Stomach (tissue), 8 donors: ENCODE measurements at regions not wholly inside any gene's neighbourhood (a gene's known extent, or its start where the extent isn't known, plus 50 kb on each side); places are given as distances from the start of the nearest gene placed in this dataset.
A peak's percentile ranks its signal among the peaks of the same experiment; 100 is the strongest.

ENCODE experiments used
- DNase-seq, 2 donors: peaks; one replicate each; pipeline versions ENCODE4 v3.0.0 to v3.0.0-alpha.2; 2013 to 2019
- H3K27ac ChIP-seq, 5 donors: fragments of 200-600 bp in 4 of 5; sonication (generic) in 4 of 5; one replicate each; pipeline ENCODE4 v1.5.1; 2013 to 2019; ENCODE audit warnings: mild to moderate bottlenecking in 1 of 5, moderate library complexity in 1 of 5
- H3K27me3 ChIP-seq, 3 donors: fragments of 200-600 bp; sonication (generic); one replicate each; pipeline ENCODE4 v1.5.1; 2017 to 2019; ENCODE audit warnings: mixed run types in 1 of 3
- H3K36me3 ChIP-seq, 4 donors: fragments of 200-600 bp; sonication (generic); 1 replicate in 3 of 4; 2 replicates in 1 of 4; pipeline ENCODE4 v1.5.1; 2016 to 2019
- H3K4me1 ChIP-seq, 4 donors: fragments of 200-600 bp; sonication (generic); one replicate each; pipeline ENCODE4 v1.5.1; 2016 to 2019
- H3K4me3 ChIP-seq, 4 donors: fragments of 200-600 bp; sonication (generic) in 3 of 4; one replicate each; pipeline ENCODE4 v1.5.1; 2016 to 2019; ENCODE audit warnings: mild to moderate bottlenecking in 1 of 4
- H3K9me3 ChIP-seq, 4 donors: fragments of 200-600 bp; sonication (generic); one replicate each; pipeline ENCODE4 v1.5.1; 2016 to 2019
- CTCF ChIP-seq, 7 experiments: fragments of 450-650 bp in 4 of 7; fragments of 200-600 bp in 3 of 7; sonication (generic) in 3 of 7; IDR thresholded peaks; one replicate each; pipeline ENCODE4 v1.5.1; 2016 to 2019; ENCODE audit warnings: antibody characterized with exemption in 7 of 7, control low read depth in 2 of 7, mild to moderate bottlenecking in 1 of 7
- EP300 ChIP-seq: sonication (generic); formaldehyde crosslinking; IDR thresholded peaks from one replicate; pipeline ENCODE4 v1.6.1; 2017; ENCODE audit warnings: antibody characterized with exemption
- POLR2A ChIP-seq, 4 donors: fragments of 450-650 bp; IDR thresholded peaks; one replicate each; pipeline ENCODE4 v1.6.1; 2016; ENCODE audit warnings: antibody characterized with exemption in 4 of 4, control low read depth in 2 of 4, mild to moderate bottlenecking in 1 of 4, moderate library complexity in 1 of 4
- POLR2AphosphoS5 ChIP-seq, 3 donors: sonication (generic); formaldehyde crosslinking; IDR thresholded peaks; one replicate each; pipeline ENCODE4 v1.6.1; 2016; ENCODE audit warnings: antibody characterized with exemption in 3 of 3
- WGBS, 5 donors: extraction: QIAGEN DNeasy Blood & Tissue Kit in 3 of 5; methylation state at CpG; one replicate each; pipeline versions ENCODE4 v1.1.5 to v1.1.7; 2013 to 2018; 5-methylcytosine and 5-hydroxymethylcytosine counted together
- intact Hi-C: fragments of 100-400 bp; cut with DNase I; formaldehyde crosslinking; loops from one replicate; pipeline ENCODE4 v1.15.1; 2023; ENCODE audit warnings: low total_unique reads
- donor health status: healthy with polysubstance abuse.
- donor health status: Bipolar disorder and iron deficiency.
- donor health status: healthy.

- H3K27ac ChIP-seq: peak overlapping the region in 3 of 5 donors; percentile 51 to 75 (median 51)
- intact Hi-C loops: no loop called here
- DNase-seq: no peak
- TF ChIP-seq CTCF (IDR thresholded peaks at IDR 0.05) (no peak), POLR2AphosphoS5 (IDR thresholded peaks at IDR 0.05) (peak in 2 of 3 donors; percentile 30 to 51)
- H3K4me1 ChIP-seq: peaks cover 0 to 21% (median 16%) of the 10 kb centered on the region in 4 donors
- H3K36me3 ChIP-seq: no peaks in the 10 kb centered on the region
- WGBS, 5 donors: 33 to 68% (median 36%) methylated on average over 1 of the region's 1 CpG
- no peaks in the 10 kb centered on the region for H3K9me3 ChIP-seq
- H3K27me3 ChIP-seq: no peaks in the 10 kb centered on the region
- no peak overlapping the region for H3K4me3 ChIP-seq
These were observed 139.6 kb downstream of the SOCS6 start for GRCh38 chr18:70428439-70428838.

GRCh38 chr18:70426818-70427217, 138.0 kb downstream of the SOCS6 start:
- 89 to 95% (median 91%) methylated on average over 9 of the region's 9 CpGs for WGBS, 5 donors

GRCh38 chr18:70425236-70425635, 136.4 kb downstream of the SOCS6 start:
- intact Hi-C loops: no loop called here

More at GRCh38 chr18:70426818-70427217, 138.0 kb downstream of the SOCS6 start:
- Histone ChIP-seq H3K9me3 (no peaks in the 10 kb centered on the region), H3K27ac (no peak overlapping the region), H3K36me3 (no peaks in the 10 kb centered on the region), H3K4me1 (peaks cover 13 to 38% (median 29%) of the 10 kb centered on the region in 4 donors), H3K4me3 (no peak overlapping the region), H3K27me3 (no peaks in the 10 kb centered on the region)
- DNase-seq: no peak
- intact Hi-C loops: no loop called here
- no peak for TF ChIP-seq EP300
- TF ChIP-seq CTCF (IDR thresholded peaks at IDR 0.05): no peak

GRCh38 chr18:70423988-70424387, 135.1 kb downstream of the SOCS6 start:
- WGBS, 5 donors: 20 to 36% (median 34%) methylated on average over 4 of the region's 4 CpGs
- H3K27me3 ChIP-seq: no peaks in the 10 kb centered on the region
- TF ChIP-seq POLR2AphosphoS5 (IDR thresholded peaks at IDR 0.05) (peak in 1 of 3 donors; percentile 21), EP300 (no peak), POLR2A (IDR thresholded peaks at IDR 0.05) (no peak)

More at GRCh38 chr18:70425236-70425635, 136.4 kb downstream of the SOCS6 start:
- Histone ChIP-seq H3K27me3 (no peaks in the 10 kb centered on the region), H3K9me3 (no peaks in the 10 kb centered on the region), H3K4me3 (no peak overlapping the region), H3K27ac (no peak overlapping the region), H3K36me3 (no peaks in the 10 kb centered on the region), H3K4me1 (peaks cover 28 to 53% (median 39%) of the 10 kb centered on the region in 4 donors)
- 68 to 80% (median 76%) methylated on average over 3 of the region's 3 CpGs for WGBS, 5 donors
- no peak for DNase-seq
- TF ChIP-seq CTCF (IDR thresholded peaks at IDR 0.05) (no peak), POLR2A (IDR thresholded peaks at IDR 0.05) (no peak), EP300 (no peak), POLR2AphosphoS5 (IDR thresholded peaks at IDR 0.05) (no peak)

GRCh38 chr18:70423120-70423519, 134.3 kb downstream of the SOCS6 start:
- 49 to 63% (median 51%) methylated on average over 5 of the region's 5 CpGs for WGBS, 5 donors
- TF ChIP-seq EP300 (no peak), POLR2A (IDR thresholded peaks at IDR 0.05) (no peak), CTCF (IDR thresholded peaks at IDR 0.05) (no peak), POLR2AphosphoS5 (IDR thresholded peaks at IDR 0.05) (no peak)
- Histone ChIP-seq H3K9me3 (no peaks in the 10 kb centered on the region), H3K36me3 (no peaks in the 10 kb centered on the region), H3K27me3 (no peaks in the 10 kb centered on the region), H3K4me1 (peaks cover 29 to 63% (median 45%) of the 10 kb centered on the region in 4 donors), H3K27ac (peak overlapping the region; percentile 16 to 73 (median 53)), H3K4me3 (no peak overlapping the region)
- no peak for DNase-seq
- intact Hi-C loops: no loop called here

More at GRCh38 chr18:70423988-70424387, 135.1 kb downstream of the SOCS6 start:
- Histone ChIP-seq H3K9me3 (no peaks in the 10 kb centered on the region), H3K4me3 (no peak overlapping the region), H3K4me1 (peaks cover 29 to 64% (median 45%) of the 10 kb centered on the region in 4 donors), H3K36me3 (no peaks in the 10 kb centered on the region), H3K27ac (peak overlapping the region in 3 of 5 donors; percentile 53 to 73 (median 62))
- DNase-seq: peak; percentile 55 to 60
- intact Hi-C loops: no loop called here
